GM18858 (cell line): ENCODE measurements at regions not wholly inside any gene's neighbourhood (a gene's known extent, or its start where the extent isn't known, plus 50 kb on each side); places are given as distances from the start of the nearest gene placed in this dataset.
A peak's percentile ranks its signal among the peaks of the same experiment; 100 is the strongest.

Experiments used
- ATAC-seq: cut with Tn5 transposase; IDR thresholded peaks from one replicate; pipeline ENCODE4 v1.9.1; 2021; ENCODE audit not compliant: unreplicated experiment

DNA sequence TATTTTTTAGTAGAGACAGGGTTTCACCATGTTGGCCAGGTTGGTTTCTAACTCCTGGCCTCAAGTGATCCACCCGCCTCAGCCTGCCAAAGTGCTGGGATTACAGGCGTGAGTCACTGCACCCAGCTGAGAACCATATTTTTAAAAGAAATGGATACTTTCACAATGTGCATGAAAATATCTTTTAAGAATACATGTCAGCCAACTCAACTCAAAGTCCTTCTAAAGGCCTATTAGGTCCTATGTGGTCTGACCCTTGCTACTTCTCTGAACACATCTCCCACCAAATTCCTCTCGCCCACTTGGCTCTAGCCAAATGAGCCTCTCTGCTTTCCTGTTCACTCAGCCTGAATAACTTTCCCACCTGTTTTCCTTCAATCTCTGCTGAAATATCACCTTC lies 119.6 kb downstream of the MTX2 start:
- ATAC-seq, result no peak

DNA sequence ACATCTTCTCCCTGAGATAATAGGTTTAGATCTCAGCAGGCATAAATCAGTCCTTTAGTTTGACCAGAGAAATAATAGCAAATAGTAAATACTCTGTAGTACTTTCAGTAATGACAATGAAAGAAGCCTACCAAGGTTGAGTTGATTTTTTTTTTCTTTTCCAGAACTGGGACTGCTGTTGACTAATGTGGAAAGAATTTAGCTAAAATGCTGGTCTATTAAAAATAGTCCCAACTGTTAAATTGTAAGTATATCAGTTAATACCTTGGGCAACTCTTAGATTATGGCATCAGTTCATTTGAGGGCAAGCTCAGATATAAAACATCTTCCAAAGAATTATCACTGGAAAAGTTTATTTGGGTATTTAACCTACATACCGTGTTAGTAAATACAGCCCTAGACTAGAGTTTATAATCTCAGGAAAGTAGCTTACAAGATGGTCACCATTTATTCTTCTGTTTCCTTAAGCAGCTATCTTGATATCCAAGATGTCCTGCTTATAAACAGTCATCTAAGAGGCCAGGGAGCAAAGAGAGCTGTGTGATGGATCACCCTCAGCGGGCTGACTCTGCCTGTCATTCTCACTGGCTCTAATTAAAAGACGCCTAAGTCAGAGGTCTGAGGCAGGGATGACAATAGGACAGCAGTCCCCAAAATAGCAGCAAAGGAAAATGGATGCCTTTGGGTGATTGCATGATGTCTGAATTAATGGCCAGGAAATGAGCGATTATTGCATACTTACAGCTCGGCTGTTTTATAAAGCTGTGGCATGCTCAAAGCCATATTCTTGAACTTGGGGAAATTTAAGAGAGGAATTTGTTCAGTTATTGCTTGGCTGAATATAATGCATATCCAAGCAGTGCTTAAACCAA lies 121.3 kb downstream of the MTX2 start:
- no peak for ATAC-seq

DNA sequence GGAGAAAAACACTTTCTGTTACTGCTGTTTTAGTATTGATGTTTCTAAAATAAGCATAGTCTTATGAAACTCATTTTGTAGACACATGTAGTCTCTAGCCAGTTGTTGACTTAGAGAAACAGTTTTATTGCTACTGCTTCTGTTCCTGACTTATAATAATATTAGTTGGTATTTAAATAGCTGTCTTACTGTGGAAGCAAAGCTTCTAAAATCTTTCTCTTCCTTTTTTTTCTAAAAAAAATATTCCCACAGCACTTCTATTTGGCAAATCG lies 121.8 kb downstream of the MTX2 start:
- ATAC-seq, result no peak

DNA sequence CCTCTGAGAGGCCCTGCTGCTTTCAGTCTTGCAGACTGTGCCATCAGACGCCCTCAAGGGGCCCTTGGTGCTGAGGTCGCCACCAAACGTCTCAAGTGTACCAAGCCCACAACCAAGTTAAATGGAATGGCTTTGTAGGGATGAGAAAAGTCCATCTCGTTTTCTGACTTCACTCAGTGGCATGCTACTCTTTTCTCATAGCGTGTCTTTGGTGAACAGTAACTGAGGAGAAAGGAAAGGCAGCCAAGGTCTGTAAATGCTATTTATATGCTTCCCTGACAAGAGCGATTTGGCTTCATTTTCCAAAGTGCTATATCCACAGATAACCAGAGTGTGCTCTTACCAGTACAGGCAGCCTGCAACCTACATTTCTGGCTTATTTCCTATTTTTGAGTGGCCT lies 123.0 kb downstream of the MTX2 start:
- ATAC-seq, result no peak

DNA sequence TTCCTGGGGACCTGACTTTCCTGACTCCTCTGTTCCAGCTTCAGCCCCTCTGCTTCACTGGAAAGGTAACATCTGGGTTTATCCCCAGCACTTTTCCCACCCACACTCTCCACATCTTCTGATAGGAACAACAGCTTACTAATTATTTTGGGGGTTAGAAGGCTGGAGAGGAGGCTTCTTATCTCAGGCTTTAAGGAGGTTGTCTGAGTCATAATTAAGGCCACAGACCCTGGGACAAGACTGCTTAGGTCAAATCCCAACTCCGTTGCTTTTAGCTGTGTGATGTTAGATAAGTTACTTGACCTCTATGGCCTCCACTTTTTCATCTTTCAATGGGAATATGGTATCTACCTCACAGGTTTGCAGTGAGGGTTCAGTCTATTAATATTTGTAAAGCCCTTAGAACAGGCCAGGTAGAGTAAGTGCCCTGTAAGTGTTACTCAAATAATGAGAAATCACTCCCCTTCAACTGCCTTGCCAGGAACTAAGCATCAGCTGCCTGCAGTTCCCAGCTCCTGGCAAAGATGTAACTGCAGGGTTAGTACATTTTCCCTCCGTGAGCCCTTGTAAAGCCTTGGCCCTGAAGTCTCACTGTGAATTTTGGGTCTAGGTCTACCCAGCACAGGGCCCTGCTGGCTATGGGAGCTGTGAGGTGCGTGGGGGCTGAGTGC lies 123.6 kb downstream of the MTX2 start:
- no peak for ATAC-seq

DNA sequence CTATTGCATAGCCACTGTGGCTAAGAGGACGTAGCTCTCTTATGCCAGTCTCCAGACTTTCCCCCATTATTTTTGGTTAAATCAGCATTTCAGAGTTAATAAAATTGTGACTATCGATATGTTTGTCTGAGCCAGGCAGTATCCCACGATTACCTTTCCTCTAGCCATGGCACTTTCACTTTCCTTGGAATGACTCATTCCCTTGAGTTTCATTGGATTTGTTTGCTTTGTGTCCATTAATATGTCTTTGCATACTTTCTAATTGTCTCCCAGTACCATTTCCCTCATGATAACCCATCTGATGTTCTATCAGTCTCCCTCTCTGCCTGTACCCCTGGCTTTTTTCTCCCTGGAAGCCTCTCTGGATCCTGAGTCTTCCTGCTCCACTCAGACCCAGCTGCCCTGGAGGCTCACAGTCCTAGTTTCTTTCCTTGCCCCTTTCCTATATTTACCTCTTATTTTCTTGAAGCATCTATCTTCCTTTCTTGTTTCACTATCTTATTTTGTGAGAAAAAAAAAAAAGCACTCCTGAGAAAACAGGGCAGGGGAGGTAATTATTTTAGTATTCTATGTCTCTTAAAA lies 126.1 kb downstream of the MTX2 start:
- ATAC-seq, result no peak

DNA sequence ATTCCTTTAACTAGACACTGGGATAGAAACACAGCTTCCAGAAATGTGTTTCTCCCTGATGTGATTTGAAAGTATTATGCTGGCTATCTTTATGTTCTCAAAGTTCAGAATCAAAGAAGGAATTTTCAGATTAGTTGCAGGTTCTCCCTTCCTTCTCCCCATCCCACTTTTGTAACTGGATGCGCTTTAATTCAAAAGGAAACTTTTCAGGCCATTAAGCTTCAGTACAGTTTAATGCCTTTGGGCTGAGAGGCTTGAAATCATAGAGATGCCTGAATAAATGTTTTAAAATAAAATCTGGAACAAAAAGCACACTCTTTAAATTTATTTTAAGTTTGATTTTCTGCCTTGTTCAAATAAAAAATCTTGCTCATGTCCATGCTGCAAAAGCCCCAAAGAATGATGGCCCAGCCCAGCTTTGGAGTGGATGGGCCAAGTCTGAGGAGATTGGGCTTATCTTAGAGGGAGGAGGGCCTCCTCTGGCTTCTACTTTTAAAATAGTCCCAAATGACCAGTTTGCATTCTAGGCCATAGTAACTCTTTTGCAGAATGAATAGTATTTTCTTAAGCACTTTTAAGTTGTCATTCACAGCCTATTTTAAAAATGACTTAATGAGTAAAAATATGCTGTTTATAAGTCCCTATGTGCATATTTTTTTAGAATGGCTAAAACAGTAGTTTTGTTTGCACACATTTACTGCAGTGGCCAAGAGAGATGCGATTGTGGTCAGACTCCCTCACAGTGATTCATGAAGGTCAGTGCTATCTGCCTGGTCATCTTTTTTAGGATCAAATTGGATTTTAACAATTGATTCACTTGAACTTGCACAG lies 129.2 kb downstream of the MTX2 start:
- no peak for ATAC-seq

DNA sequence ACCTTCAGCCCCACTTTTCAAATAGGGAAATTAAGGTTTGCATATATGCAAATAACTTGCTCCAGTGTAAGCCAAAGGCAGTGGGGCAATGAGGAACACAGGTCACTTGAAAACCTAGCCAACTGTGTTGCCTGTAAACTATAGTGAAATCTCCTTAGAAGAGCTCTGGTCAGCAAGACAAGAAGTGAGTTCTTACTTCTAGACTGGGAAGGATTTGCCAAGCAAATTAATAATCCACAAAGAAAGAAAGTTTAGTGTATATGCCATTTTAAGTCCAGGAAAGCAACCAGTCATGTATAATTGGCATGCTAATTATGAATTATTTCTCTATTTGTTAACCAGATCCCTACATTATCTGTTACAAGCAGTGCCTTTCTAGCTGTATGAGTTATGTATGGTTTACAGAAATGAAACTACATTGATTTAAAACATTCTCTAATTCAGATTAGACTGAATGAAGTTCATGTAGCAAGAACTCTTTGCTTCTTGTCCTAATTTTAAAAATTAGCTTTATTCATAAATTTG lies 129.9 kb downstream of the MTX2 start:
- no peak for ATAC-seq

DNA sequence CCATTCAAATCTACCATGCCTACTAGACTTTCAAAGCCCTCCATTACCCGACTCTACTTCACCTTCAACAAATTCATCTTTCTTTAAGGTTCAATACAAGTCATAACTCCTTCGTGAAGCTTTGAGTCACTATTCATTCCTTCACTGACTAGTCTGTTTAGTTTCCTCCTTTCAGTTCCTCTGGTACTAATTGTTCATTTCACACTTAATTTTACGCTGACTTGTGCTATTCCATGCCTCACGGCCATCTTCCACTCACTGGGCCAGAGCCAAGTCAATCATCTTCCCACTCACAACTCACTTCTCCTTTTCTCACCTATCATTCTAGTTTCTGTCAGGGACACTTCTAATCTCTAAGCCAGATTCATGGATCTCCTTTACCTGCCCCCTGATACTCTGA lies 136.2 kb downstream of the MTX2 start:
- ATAC-seq, result peak; percentile 94

DNA sequence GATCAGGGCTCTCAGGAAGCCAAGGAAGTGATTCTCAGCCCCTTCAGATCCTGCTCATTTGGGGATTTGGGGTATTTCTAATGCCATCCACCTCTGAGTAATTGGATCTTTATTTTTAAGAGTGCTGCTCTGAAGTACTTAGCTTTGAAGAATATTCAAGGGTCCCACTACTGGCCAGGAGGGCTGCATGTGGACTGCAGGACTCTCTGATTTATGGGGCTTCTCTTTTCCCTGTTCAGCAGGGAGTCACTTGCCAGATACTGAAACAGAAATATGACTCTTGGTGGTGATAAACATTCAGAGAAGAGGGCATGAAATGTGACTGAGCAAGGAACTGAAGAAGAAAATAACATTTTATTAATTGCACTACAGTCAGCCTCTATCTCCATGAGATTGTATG lies 138.5 kb downstream of the MTX2 start:
- ATAC-seq, result no peak

DNA sequence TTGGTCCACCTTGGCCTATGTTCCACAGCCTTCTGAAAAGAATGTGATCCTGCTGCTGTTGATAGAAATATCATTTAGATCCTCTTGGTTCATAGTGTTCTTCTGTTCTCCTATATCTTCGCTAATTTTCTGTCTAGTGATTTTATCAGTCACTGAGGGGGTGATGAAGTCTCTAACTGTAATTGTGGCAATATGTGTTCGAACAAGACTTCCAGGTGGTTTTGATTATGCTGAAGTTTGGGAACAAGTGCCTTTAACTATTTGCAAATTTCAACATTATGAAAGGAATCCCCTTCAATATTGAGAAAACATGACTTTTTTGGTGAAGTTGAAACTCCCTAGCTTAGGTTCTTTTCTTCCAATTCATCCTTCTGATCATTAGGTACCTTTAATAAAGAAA lies 140.4 kb downstream of the MTX2 start:
- ATAC-seq, result no peak

DNA sequence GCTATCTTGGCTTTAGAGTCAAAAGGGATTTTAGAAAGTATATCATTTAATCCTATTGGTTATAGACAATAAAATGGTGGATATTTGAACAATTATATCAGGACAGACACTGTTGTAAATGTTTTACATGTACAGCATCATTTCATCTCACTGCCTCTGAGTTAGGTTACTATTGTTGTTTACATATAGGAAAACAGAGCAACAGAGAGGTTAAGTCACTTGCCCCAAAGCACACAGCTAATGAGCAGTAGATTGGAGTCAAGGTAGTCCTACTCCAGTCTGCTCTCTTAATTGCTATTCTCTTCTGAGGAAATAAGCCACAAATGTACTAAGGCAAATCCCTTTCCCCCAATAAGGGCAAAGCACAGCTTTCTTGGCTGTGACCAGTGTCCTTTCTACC lies 142.9 kb downstream of the MTX2 start:
- no peak for ATAC-seq

DNA sequence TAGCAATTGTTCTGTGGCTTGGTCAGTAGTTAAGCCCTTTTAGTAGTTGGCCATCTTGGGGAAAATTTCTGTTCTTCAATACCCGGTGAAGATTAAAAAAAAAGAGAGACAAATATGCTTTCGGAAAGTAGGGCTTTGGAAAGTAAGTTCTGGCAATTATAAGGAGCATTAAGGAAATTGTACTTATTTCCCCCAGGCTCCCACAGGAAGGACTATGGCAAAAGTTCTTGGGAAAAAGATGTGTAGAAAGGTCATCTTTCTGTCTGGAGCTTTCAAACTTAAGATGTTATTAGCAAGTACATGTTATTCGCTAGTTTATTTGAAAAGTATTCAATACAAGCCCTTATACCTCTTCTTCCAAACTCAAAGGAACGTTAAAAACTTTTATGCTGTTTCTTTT lies 144.5 kb downstream of the MTX2 start:
- ATAC-seq, result no peak

DNA sequence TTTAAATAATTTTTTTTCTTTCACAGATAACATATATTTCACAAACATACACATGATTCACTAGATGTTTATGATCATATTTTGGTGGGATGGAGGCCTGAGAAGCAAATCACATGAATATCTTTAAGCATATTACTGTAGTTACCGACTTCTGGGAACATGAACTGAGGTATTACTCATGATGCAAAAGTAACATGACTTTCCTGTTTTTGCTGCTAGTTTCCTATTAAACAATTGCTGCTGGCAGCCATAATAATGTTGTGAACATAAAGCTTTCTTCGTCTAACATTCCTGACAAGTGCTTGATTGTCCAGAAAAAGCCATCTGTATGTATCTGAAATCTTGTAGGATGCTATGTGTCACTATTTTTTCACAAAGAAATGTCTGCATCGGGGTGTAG lies 145.4 kb downstream of the MTX2 start:
- ATAC-seq, result no peak

DNA sequence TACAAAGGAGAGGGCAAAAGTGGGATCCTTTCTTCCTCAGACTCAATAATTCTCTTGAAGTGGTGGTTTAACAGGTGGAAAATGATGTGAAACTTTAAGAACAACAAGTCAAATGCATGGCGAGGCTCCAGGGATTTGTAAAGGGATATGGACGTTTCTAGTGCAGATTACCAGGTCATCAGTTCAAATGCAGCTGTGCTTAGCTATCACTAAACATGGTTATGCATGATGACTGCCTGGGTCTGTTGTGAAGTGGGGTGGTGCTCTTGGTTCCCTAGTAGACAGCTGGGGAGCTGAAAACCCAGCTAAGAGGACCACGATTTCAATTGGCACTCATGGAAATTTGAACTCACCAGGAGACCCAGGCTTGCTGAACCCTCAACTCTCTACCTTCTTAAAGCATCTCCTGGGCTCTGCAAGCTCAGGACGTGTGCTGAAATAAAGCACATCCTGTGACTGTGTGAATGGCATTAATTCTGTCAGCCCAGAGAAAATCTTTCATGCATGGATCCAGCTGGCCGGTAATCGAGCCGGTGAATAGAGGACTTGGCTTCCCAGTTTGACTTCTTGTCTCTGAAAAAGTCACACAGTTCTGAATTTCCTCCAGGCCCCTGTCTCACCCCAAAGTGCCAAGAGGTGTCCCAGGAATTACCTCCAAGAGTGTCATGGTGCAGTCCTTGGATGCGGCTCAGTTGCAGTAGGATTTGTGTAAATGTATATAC lies 146.1 kb downstream of the MTX2 start:
- no peak for ATAC-seq

DNA sequence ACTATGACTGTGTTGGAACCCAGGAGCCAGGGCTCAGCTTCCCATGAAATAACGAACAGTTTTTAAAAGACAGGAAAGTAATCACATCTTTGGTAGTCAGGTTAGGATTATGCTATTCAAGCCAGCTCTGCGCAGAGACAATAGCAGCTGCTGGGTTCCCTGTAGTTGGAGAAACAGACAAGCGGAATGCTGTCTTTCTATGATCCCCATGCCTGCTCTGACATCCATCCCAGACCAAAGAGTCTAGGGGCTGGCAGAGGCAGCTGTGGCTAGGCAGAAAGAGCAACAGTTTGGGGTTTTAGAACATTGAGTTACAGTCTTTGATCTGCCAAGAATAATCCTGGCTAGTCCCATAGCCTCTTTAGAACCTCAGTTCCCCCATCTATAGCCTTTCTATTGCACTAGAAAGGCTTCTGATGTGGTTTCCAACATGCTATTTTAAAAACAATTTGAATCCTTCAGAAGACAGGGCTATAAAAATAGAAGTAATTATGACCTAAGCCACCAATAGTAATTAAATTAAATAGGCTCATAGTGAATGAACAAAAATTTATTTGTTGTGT lies 146.8 kb downstream of the MTX2 start:
- no peak for ATAC-seq

DNA sequence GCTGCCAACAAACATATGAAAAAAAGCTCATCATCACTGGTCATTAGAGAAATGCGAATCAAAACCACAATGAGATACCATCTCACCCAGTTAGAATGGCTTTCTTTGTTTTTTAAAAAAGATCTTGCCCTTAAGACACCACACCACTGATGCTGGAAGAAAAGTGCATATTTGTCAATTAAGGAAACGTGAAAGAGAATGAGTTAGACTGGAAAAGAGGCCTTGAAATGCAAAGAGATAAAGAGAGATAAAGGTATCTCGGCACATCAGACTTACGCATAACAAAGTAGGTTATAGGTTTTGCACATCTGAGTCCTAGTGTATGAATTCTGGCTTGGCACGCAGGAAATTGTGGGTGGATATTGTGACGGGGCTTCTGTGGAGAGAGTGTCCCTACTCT lies 149.5 kb downstream of the MTX2 start:
- ATAC-seq, result no peak

DNA sequence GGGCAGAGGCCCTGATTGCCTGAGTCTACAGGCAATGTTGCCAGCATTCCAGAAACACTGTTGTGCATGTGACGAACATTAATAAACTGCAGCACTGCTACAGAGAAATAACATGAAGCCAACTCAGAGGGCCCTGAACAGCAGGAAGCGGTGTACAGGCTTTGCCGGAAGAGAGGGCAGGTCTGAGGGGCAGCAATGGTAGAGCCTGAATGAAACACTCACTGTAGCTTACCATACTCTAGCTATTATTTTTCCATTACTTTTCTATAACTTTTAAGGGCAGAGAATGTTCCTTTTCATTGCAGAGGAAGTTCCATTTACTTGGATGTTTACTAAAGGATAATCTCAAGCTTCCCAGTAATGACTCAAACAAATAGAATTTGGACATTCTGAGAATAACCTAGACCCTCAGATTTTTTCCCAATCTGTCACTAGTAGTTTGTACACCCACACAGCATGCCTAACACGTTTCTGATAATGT lies 150.4 kb downstream of the MTX2 start:
- ATAC-seq, result no peak

DNA sequence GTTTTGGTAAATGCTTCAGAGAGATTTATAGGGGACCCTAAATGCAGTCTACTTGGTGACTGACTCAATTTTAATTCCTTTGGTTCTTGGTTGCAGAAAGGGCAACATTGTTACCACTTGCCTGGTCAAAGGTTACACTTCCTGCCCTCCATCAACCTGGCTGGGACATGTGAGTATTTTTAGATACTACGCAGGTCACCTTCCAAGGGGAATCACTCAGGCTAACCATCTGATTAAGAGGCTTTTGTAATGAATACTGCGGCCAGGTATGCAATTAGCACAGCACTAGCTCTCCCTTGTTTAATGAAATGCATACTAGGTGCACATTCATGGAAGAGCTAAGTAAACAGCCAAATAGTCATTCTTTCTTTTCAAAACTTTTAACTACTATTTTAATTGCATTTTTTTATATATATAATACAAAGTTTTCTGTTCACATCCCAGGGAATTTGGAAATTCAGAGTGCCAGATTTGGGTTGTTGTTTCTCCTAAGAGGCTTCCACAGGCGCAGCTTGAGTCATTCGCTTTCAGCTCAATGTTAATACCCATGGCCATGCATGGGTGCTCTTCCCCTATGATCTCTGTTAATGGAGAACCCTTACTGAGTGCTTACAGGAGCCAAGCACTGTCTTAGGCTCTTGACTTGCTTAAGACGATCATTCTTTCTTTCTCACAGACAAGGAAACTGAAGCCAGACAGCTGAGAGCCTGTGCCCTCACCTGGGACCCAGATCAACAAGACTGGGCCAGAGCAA lies 152.2 kb downstream of the MTX2 start:
- ATAC-seq, result no peak

DNA sequence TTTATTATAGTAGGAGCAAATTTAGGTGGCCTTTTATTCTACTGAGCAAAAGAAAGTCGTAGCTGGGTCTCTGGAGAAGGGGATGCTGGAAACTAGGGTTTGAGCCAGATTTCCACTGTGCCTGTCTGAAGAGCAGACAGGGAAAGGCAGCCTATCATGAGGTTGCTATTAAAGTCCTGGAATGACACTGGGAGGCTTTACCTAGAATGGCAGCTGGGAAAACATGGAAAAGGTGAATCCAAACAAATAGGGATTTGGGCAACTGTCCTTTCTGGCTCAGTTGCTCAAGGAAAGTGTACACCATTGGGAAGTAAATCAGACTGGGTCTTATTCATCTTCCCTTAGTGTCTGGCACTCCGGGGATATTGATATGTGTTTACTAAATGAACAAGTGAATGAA lies 154.6 kb downstream of the MTX2 start:
- no peak for ATAC-seq
